ENCODE measurements at regions not wholly inside any gene's neighbourhood (a gene's known extent, or its start where the extent isn't known, plus 50 kb on each side); places are given as distances from the start of the nearest gene placed in this dataset.

DNA sequence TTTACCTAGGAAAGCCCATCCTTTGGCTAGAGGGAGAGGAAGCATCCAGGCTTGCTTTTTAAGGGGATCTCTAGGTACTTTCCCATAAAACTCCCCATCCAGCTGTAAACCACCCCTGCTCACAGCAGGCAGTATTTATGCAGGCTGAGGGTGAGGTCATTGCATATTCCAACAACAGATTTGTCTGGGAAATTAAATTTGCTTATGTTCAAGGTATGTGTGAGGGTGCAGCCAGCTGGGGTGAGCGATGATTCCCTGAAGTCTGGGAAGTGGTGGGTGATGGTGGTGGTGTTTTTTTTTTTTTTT, 96.3 kb upstream of the C1QTNF9B start:
- TF ChIP-seq CTCF (IDR thresholded peaks at IDR 0.05) (no peak), EP300 (IDR thresholded peaks at IDR 0.05) (no peak)
